HG03432 (cell line): ENCODE measurements at regions not wholly inside any gene's neighbourhood (a gene's known extent, or its start where the extent isn't known, plus 50 kb on each side); places are given as distances from the start of the nearest gene placed in this dataset.
"Not testable (repeated sequence)": the region's sequence is repeated elsewhere in the genome, so short reads cannot be mapped to it uniquely, and the experiment has no call there.

Experiments used
- ATAC-seq: cut with Tn5 transposase; IDR thresholded peaks from one replicate; pipeline ENCODE4 v1.9.1; 2021; ENCODE audit warnings: mild to moderate bottlenecking, moderate library complexity; ENCODE audit not compliant: unreplicated experiment

- ATAC-seq = no peak
Observed at GRCh38 chr16:66028510-66029216, 337.8 kb upstream of the CDH5 start.

GRCh38 chr16:66026787-66027330 lies 339.6 kb upstream of the CDH5 start:
- ATAC-seq = no peak

GRCh38 chr16:66026211-66026610 lies 340.3 kb upstream of the CDH5 start:
- no peak for ATAC-seq

- no peak for ATAC-seq
Observed at GRCh38 chr16:66025751-66026150, 340.7 kb upstream of the CDH5 start.

- ATAC-seq = not testable (repeated sequence)
Observed at GRCh38 chr16:66024567-66024966, 341.9 kb upstream of the CDH5 start.

GRCh38 chr16:66023481-66023880 lies 343.0 kb upstream of the CDH5 start:
- no peak for ATAC-seq

GRCh38 chr16:66020642-66021041 lies 345.8 kb upstream of the CDH5 start:
- ATAC-seq = peak; percentile 90

GRCh38 chr16:66020046-66020445 lies 346.4 kb upstream of the CDH5 start:
- no peak for ATAC-seq

GRCh38 chr16:66019502-66019901 lies 347.0 kb upstream of the CDH5 start:
- ATAC-seq = not testable (repeated sequence)

GRCh38 chr16:66014221-66014620 lies 352.3 kb upstream of the CDH5 start:
- no peak for ATAC-seq

GRCh38 chr16:66013486-66013885 lies 353.0 kb upstream of the CDH5 start:
- ATAC-seq = no peak

- ATAC-seq = no peak
Observed at GRCh38 chr16:66008136-66008535, 358.4 kb upstream of the CDH5 start.

GRCh38 chr16:66007717-66008116 lies 358.8 kb upstream of the CDH5 start:
- ATAC-seq = no peak

- ATAC-seq = no peak
Observed at GRCh38 chr16:66006485-66006884, 360.0 kb upstream of the CDH5 start.

- ATAC-seq = no peak
Observed at GRCh38 chr16:66004699-66005098, 361.8 kb upstream of the CDH5 start.

- ATAC-seq = no peak
Observed at GRCh38 chr16:66003201-66003600, 363.3 kb upstream of the CDH5 start.

GRCh38 chr16:66002601-66003000 lies 363.9 kb upstream of the CDH5 start:
- ATAC-seq = no peak

GRCh38 chr16:66001432-66001831 lies 365.1 kb upstream of the CDH5 start:
- no peak for ATAC-seq

GRCh38 chr16:65998443-65998842 lies 368.0 kb upstream of the CDH5 start:
- ATAC-seq = no peak

GRCh38 chr16:65994291-65994690 lies 372.2 kb upstream of the CDH5 start:
- ATAC-seq = no peak

- ATAC-seq = no peak
Observed at GRCh38 chr16:65991149-65991701, 375.3 kb upstream of the CDH5 start.

GRCh38 chr16:65989861-65990604 lies 376.5 kb upstream of the CDH5 start:
- ATAC-seq = no peak
